ENCODE measurements at regions not wholly inside any gene's neighbourhood (a gene's known extent, or its start where the extent isn't known, plus 50 kb on each side); places are given as distances from the start of the nearest gene placed in this dataset.

DNA sequence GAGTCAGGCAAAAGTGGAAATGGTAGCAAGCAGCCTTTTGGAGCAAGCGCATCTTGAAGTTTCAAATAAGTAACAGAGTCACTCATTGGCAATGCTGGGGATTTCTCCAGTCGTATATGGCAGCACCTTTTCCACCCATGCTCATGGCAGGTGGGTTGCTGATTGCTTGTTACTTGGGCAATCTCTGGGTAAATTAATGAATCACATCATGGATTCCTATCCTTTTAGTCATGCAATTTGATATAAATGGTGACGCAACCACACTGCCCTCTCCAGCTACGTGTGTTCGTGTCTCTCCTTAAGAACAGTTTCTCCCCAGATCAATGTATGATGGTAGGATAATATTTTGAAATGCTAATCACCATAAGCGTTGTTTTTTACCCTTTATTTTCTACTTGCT, 339.9 kb upstream of the KCNH8 start:
- H4K5ac ChIP-seq (ENCODE audit: low read depth, low read length), result no peak overlapping the region
- no peak for TF ChIP-seq RFX5 (IDR thresholded peaks at IDR 0.05; ENCODE audit: low read depth, low read length)
- H2AK5ac ChIP-seq (ENCODE audit: low read depth, low read length), result no peak overlapping the region
- no peak overlapping the region for H3K56ac ChIP-seq (ENCODE audit: extremely low read depth, insufficient read depth, low read length)
- BruUV-seq (replicated peaks), result no TSS peak
- H3K23ac ChIP-seq (ENCODE audit: low read depth, low read length), result no peak overlapping the region
- H4K8ac ChIP-seq (ENCODE audit: low read depth in 2 of 2, low read length in 2 of 2), result no peak overlapping the region
- in situ Hi-C loops (cut with MboI; ENCODE audit: low sequenced_read_pairs), result no loop called here
- H3K18ac ChIP-seq (ENCODE audit: low read depth, low read length), result no peak overlapping the region
- POLR2A ChIA-PET (ENCODE audit: unreplicated experiment), result no interaction called here
- no peak overlapping the region for H3K9ac ChIP-seq (ENCODE audit: low read depth, low read length)
- DNase-seq (no peak), ATAC-seq (ENCODE audit: low read depth) (no peak)
- no peak overlapping the region for H2BK15ac ChIP-seq (ENCODE audit: low read depth, low read length)
- no peak overlapping the region for H4K91ac ChIP-seq (ENCODE audit: insufficient read depth, low read depth, low read length)
- no peak overlapping the region for H3K4me2 ChIP-seq (ENCODE audit: low read depth, low read length)
- no peak overlapping the region for H2BK20ac ChIP-seq (ENCODE audit: low read depth, low read length)
- H3K79me1 ChIP-seq (ENCODE audit: low read depth in 1 of 2, low read length in 2 of 2), result no peaks in the 10 kb centered on the region
- no peak overlapping the region for H2BK5ac ChIP-seq (ENCODE audit: low read depth, low read length, poor library complexity, severe bottlenecking)
- no peak overlapping the region for H3K27ac ChIP-seq (ENCODE audit: insufficient read depth, low read length)
- CTCF ChIA-PET, result no interaction called here
- no peaks in the 10 kb centered on the region for H3K4me1 ChIP-seq (ENCODE audit: control insufficient read depth, insufficient read depth, low read length)
- peaks cover 7% of the 10 kb centered on the region; the same call in 1 of the 2 replicates for H3K9me3 ChIP-seq (ENCODE audit: control insufficient read depth, insufficient read depth, low read length)
- H3K14ac ChIP-seq (replicated peaks; ENCODE audit: low read depth, low read length), result no peak overlapping the region
- H3K4ac ChIP-seq (ENCODE audit: low read depth, low read length), result no peak overlapping the region
- dilution Hi-C loops (cut with HindIII; ENCODE audit: low sequenced_read_pairs, unreplicated experiment), result no loop called here
- H4K20me1 ChIP-seq (ENCODE audit: insufficient read depth, low read length), result no peaks in the 10 kb centered on the region
- H3K27me3 ChIP-seq (ENCODE audit: control insufficient read depth, insufficient read depth, low read length), result no peaks in the 10 kb centered on the region
- no peak overlapping the region for H2AFZ ChIP-seq (replicated peaks; ENCODE audit: low read length, poor library complexity)
- intact Hi-C loops (cut with micrococcal nuclease), result no loop called here
- no peak overlapping the region for H3K4me3 ChIP-seq (ENCODE audit: insufficient read depth, low read depth, low read length)
- H2AK9ac ChIP-seq (replicated peaks; ENCODE audit: low read depth, low read length, poor library complexity), result no peak overlapping the region
- no peak overlapping the region for H2BK120ac ChIP-seq (ENCODE audit: low read depth, low read length)
- no peaks in the 10 kb centered on the region for H3K9me1 ChIP-seq (ENCODE audit: insufficient read depth, low read length)
- H3K36me3 ChIP-seq (ENCODE audit: control insufficient read depth, insufficient read depth, low read length), result no peaks in the 10 kb centered on the region
- no CpG with 5 or more reads among the region's 6 CpGs for WGBS, 2 experiments (ENCODE audit: extremely low coverage in 2 of 2, insufficient read length in 1 of 2)
